ENCODE measurements at regions not wholly inside any gene's neighbourhood (a gene's known extent, or its start where the extent isn't known, plus 50 kb on each side); places are given as distances from the start of the nearest gene placed in this dataset.

DNA sequence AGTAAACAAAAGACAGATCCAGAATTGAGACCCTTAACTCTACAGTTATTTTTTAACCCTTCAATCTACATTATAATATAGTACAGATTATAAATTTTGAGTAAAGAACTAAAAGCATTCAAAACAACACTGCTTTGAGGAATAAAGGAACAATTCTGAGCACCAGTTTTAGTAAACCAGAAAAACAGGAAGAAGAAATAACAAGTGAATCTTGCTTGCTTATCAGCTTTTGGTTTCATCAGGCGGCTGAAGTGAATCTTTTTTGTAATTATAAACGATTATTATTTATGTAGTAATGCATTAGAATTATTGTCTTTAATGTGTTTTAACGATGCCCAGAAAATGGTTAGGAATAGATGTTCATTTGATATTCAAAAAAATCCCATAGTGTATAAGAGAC is 305.4 kb downstream of the ARAP2 start:
- Histone ChIP-seq H4K91ac (ENCODE audit: insufficient read length, low read depth, low read length) (no peak overlapping the region), H3K56ac (ENCODE audit: insufficient read length, low read depth, low read length) (no peak overlapping the region), H4K8ac (replicated peaks; ENCODE audit: insufficient read length, low read depth, low read length) (no peak overlapping the region), H3K27ac (ENCODE audit: insufficient read length, low read depth, low read length) (no peak overlapping the region), H3K4me2 (ENCODE audit: insufficient read depth, insufficient read length, low read length) (no peak overlapping the region), H3K23me2 (ENCODE audit: insufficient read length, low read depth, low read length, poor library complexity, severe bottlenecking) (no peaks in the 10 kb centered on the region), H3K23ac (ENCODE audit: insufficient read length, low read depth, low read length) (no peak overlapping the region), H3K4me1 (ENCODE audit: insufficient read depth, low read length) (no peaks in the 10 kb centered on the region), H2BK20ac (ENCODE audit: low read depth, low read length, poor library complexity, severe bottlenecking) (no peak overlapping the region), H3T11ph (ENCODE audit: low read length) (no peak overlapping the region), H3K79me2 (ENCODE audit: insufficient read depth, low read length) (no peaks in the 10 kb centered on the region), H3K9me3 (ENCODE audit: control insufficient read depth, low read depth, low read length) (no peaks in the 10 kb centered on the region), H2BK120ac (ENCODE audit: low read depth, low read length, poor library complexity, severe bottlenecking) (no peak overlapping the region), H2AFZ (ENCODE audit: low read length) (no peak overlapping the region), H2AK5ac (ENCODE audit: insufficient read length, low read length) (no peak overlapping the region), H2BK12ac (ENCODE audit: insufficient read length, low read depth, low read length) (no peak overlapping the region), H2BK15ac (ENCODE audit: low read depth, low read length) (no peak overlapping the region), H4K5ac (ENCODE audit: insufficient read length, low read depth, low read length) (no peak overlapping the region), H3K79me1 (ENCODE audit: insufficient read depth, low read depth, low read length, poor library complexity, severe bottlenecking) (no peaks in the 10 kb centered on the region), H4K20me1 (ENCODE audit: control insufficient read depth, insufficient read depth, insufficient read length) (no peaks in the 10 kb centered on the region), H3K18ac (ENCODE audit: insufficient read length, low read depth, low read length) (no peak overlapping the region), H3K4ac (ENCODE audit: low read depth, low read length) (no peak overlapping the region), H3K27me3 (ENCODE audit: insufficient read depth, low read length) (no peaks in the 10 kb centered on the region), H3K14ac (ENCODE audit: insufficient read depth, low read length) (no peak overlapping the region), H2BK5ac (ENCODE audit: insufficient read length, low read length) (no peak overlapping the region), H3K9ac (ENCODE audit: extremely low read depth, insufficient read length, low read length) (no peak overlapping the region)
- H3K4me1 Mint-ChIP-seq = peaks cover 4% of the 10 kb centered on the region in 2 experiments
- DNase-seq = no peak
- no peaks in the 10 kb centered on the region for H3K9me3 Mint-ChIP-seq
- TF ChIP-seq, protein P1, sequence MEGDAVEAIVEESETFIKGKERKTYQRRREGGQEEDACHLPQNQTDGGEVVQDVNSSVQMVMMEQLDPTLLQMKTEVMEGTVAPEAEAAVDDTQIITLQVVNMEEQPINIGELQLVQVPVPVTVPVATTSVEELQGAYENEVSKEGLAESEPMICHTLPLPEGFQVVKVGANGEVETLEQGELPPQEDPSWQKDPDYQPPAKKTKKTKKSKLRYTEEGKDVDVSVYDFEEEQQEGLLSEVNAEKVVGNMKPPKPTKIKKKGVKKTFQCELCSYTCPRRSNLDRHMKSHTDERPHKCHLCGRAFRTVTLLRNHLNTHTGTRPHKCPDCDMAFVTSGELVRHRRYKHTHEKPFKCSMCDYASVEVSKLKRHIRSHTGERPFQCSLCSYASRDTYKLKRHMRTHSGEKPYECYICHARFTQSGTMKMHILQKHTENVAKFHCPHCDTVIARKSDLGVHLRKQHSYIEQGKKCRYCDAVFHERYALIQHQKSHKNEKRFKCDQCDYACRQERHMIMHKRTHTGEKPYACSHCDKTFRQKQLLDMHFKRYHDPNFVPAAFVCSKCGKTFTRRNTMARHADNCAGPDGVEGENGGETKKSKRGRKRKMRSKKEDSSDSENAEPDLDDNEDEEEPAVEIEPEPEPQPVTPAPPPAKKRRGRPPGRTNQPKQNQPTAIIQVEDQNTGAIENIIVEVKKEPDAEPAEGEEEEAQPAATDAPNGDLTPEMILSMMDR (conservative IDR thresholded peaks at IDR 0.05) = no peak
- no peaks in the 10 kb centered on the region for H3K27me3 Mint-ChIP-seq (ENCODE audit: low read depth)
- no peaks in the 10 kb centered on the region for H3K36me3 Mint-ChIP-seq (ENCODE audit: insufficient read depth in 1 of 3, low read depth in 3 of 3)
- WGBS (ENCODE audit: extremely low coverage, insufficient read length, low lambda C conversion rate) = no CpG with 5 or more reads among the region's 3 CpGs
- no peak overlapping the region for H3K27ac Mint-ChIP-seq
- H3K4me3 Mint-ChIP-seq = no peak overlapping the region

Data from H9 (cell line).